ENCODE measurements at regions not wholly inside any gene's neighbourhood (a gene's known extent, or its start where the extent isn't known, plus 50 kb on each side); places are given as distances from the start of the nearest gene placed in this dataset.

GRCh38 chr6:138690975-138691594, 82.5 kb upstream of the CCDC28A start (continued):
- TF ChIP-seq, protein P1, sequence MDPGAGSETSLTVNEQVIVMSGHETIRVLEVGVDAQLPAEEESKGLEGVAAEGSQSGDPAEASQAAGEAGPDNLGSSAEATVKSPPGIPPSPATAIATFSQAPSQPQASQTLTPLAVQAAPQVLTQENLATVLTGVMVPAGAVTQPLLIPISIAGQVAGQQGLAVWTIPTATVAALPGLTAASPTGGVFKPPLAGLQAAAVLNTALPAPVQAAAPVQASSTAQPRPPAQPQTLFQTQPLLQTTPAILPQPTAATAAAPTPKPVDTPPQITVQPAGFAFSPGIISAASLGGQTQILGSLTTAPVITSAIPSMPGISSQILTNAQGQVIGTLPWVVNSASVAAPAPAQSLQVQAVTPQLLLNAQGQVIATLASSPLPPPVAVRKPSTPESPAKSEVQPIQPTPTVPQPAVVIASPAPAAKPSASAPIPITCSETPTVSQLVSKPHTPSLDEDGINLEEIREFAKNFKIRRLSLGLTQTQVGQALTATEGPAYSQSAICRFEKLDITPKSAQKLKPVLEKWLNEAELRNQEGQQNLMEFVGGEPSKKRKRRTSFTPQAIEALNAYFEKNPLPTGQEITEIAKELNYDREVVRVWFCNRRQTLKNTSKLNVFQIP (CRISPR knock-in tag; IDR thresholded peaks at IDR 0.05; ENCODE audit: borderline replicate concordance, low read depth), result no peak

DNA sequence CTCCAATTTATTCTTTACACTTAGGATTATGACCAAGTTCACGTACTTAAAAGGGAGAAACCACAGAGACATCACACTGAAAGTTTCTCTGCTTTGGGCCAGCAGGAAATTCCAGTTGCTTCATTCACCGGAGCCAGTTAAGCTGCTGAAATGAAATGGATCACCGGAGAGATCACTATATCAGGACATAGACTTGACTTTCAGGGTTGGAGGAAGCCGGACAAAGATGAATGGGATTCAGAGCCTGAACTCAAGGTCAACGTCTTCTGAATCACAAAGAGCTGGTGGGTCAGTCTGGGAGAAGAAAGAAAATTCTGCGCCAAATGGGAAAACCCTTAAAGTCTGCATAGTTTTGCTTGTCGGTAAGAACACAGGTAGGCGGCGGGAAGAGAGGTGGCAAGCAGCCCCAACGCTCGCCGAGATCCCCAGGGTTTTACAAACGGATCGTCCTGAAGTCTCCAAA, 81.9 kb upstream of the CCDC28A start:
- TF ChIP-seq PPARA (CRISPR knock-in tag; IDR thresholded peaks at IDR 0.05; ENCODE audit: borderline replicate concordance), result no peak
- TF ChIP-seq, protein P2, sequence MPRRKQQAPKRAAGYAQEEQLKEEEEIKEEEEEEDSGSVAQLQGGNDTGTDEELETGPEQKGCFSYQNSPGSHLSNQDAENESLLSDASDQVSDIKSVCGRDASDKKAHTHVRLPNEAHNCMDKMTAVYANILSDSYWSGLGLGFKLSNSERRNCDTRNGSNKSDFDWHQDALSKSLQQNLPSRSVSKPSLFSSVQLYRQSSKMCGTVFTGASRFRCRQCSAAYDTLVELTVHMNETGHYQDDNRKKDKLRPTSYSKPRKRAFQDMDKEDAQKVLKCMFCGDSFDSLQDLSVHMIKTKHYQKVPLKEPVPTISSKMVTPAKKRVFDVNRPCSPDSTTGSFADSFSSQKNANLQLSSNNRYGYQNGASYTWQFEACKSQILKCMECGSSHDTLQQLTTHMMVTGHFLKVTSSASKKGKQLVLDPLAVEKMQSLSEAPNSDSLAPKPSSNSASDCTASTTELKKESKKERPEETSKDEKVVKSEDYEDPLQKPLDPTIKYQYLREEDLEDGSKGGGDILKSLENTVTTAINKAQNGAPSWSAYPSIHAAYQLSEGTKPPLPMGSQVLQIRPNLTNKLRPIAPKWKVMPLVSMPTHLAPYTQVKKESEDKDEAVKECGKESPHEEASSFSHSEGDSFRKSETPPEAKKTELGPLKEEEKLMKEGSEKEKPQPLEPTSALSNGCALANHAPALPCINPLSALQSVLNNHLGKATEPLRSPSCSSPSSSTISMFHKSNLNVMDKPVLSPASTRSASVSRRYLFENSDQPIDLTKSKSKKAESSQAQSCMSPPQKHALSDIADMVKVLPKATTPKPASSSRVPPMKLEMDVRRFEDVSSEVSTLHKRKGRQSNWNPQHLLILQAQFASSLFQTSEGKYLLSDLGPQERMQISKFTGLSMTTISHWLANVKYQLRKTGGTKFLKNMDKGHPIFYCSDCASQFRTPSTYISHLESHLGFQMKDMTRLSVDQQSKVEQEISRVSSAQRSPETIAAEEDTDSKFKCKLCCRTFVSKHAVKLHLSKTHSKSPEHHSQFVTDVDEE (CRISPR knock-in tag; IDR thresholded peaks at IDR 0.05), result no peak
- TF ChIP-seq, protein P3, sequence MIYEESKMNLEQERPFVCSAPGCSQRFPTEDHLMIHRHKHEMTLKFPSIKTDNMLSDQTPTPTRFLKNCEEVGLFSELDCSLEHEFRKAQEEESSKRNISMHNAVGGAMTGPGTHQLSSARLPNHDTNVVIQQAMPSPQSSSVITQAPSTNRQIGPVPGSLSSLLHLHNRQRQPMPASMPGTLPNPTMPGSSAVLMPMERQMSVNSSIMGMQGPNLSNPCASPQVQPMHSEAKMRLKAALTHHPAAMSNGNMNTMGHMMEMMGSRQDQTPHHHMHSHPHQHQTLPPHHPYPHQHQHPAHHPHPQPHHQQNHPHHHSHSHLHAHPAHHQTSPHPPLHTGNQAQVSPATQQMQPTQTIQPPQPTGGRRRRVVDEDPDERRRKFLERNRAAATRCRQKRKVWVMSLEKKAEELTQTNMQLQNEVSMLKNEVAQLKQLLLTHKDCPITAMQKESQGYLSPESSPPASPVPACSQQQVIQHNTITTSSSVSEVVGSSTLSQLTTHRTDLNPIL (CRISPR knock-in tag; IDR thresholded peaks at IDR 0.05; ENCODE audit: low read depth), result no peak
- TF ChIP-seq ZFP3 (CRISPR knock-in tag; IDR thresholded peaks at IDR 0.05), result no peak
- no peak for TF ChIP-seq OSR1 (CRISPR knock-in tag; IDR thresholded peaks at IDR 0.05)
- TF ChIP-seq, protein P1 (CRISPR knock-in tag; IDR thresholded peaks at IDR 0.05; ENCODE audit: borderline replicate concordance, low read depth), result no peak
- TF ChIP-seq ARNTL (CRISPR knock-in tag; IDR thresholded peaks at IDR 0.05; ENCODE audit: borderline replicate concordance, low read depth), result no peak
- TF ChIP-seq GLIS3 (CRISPR knock-in tag; IDR thresholded peaks at IDR 0.05), result no peak
- no peak for TF ChIP-seq RARB (CRISPR knock-in tag; IDR thresholded peaks at IDR 0.05)
- no peak for TF ChIP-seq TCF4 (CRISPR knock-in tag; IDR thresholded peaks at IDR 0.05; ENCODE audit: borderline replicate concordance)
- TF ChIP-seq ZNF8 (CRISPR knock-in tag; IDR thresholded peaks at IDR 0.05), result no peak
- TF ChIP-seq, protein P4, sequence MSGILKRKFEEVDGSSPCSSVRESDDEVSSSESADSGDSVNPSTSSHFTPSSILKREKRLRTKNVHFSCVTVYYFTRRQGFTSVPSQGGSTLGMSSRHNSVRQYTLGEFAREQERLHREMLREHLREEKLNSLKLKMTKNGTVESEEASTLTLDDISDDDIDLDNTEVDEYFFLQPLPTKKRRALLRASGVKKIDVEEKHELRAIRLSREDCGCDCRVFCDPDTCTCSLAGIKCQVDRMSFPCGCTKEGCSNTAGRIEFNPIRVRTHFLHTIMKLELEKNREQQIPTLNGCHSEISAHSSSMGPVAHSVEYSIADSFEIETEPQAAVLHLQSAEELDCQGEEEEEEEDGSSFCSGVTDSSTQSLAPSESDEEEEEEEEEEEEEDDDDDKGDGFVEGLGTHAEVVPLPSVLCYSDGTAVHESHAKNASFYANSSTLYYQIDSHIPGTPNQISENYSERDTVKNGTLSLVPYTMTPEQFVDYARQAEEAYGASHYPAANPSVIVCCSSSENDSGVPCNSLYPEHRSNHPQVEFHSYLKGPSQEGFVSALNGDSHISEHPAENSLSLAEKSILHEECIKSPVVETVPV (CRISPR knock-in tag; IDR thresholded peaks at IDR 0.05), result no peak
- no peak for TF ChIP-seq BACH2 (CRISPR knock-in tag; IDR thresholded peaks at IDR 0.05; ENCODE audit: borderline replicate concordance)
- no peak for TF ChIP-seq ZC3H10 (CRISPR knock-in tag; IDR thresholded peaks at IDR 0.05)
- ATAC-seq, result no peak

- peak; percentile 65 for ATAC-seq
- TF ChIP-seq ISL1 (CRISPR knock-in tag; IDR thresholded peaks at IDR 0.05), result no peak
- no peak for TF ChIP-seq ZNF70 (CRISPR knock-in tag; IDR thresholded peaks at IDR 0.05)
- TF ChIP-seq, protein P4 (CRISPR knock-in tag; IDR thresholded peaks at IDR 0.05), result no peak
- TF ChIP-seq ZFP3 (CRISPR knock-in tag; IDR thresholded peaks at IDR 0.05), result no peak
- no peak for TF ChIP-seq TOX (CRISPR knock-in tag; IDR thresholded peaks at IDR 0.05; ENCODE audit: borderline replicate concordance)
- TF ChIP-seq, protein P1 (CRISPR knock-in tag; IDR thresholded peaks at IDR 0.05; ENCODE audit: borderline replicate concordance, low read depth), result no peak
- no peak for TF ChIP-seq ZNF8 (CRISPR knock-in tag; IDR thresholded peaks at IDR 0.05)
- TF ChIP-seq SNAI2 (CRISPR knock-in tag; IDR thresholded peaks at IDR 0.05), result no peak
- no peak for TF ChIP-seq ZNF565 (CRISPR knock-in tag; conservative IDR thresholded peaks at IDR 0.05; ENCODE audit: low read depth)
- TF ChIP-seq ZC3H10 (CRISPR knock-in tag; IDR thresholded peaks at IDR 0.05), result no peak
- no peak for TF ChIP-seq ESRRG (CRISPR knock-in tag; IDR thresholded peaks at IDR 0.05)
- no peak for TF ChIP-seq OSR1 (CRISPR knock-in tag; IDR thresholded peaks at IDR 0.05)
These were observed 81.3 kb upstream of the CCDC28A start for GRCh38 chr6:138692058-138692977.
